HAP-1 (cell line): ENCODE measurements at regions not wholly inside any gene's neighbourhood (a gene's known extent, or its start where the extent isn't known, plus 50 kb on each side); places are given as distances from the start of the nearest gene placed in this dataset.
"Not testable (repeated sequence)": the region's sequence is repeated elsewhere in the genome, so short reads cannot be mapped to it uniquely, and the experiment has no call there.

Experiments used
- DNase-seq, 2 experiments: peaks; one replicate each; pipeline ENCODE4 v3.0.0-alpha.2; 2016 to 2020; ENCODE audit warnings: low spot score in 2 of 2
- H3K27me3 ChIP-seq: fragments of 250-450 bp; sonication (Bioruptor Pico); 2 replicates; pipeline ENCODE4 v1.5.1; 2020; ENCODE audit warnings: low read depth, mild to moderate bottlenecking, moderate library complexity
- H3K36me3 ChIP-seq: fragments of 250-450 bp; sonication (Bioruptor Pico); replicated peaks from 2 replicates; pipeline ENCODE4 v1.5.1; 2020; ENCODE audit warnings: mild to moderate bottlenecking
- H3K4me1 ChIP-seq: fragments of 250-450 bp; sonication (Bioruptor Pico); 2 replicates; pipeline ENCODE4 v1.5.1; 2020; ENCODE audit warnings: mild to moderate bottlenecking
- H3K4me3 ChIP-seq: fragments of 250-450 bp; sonication (Bioruptor Pico); 2 replicates; pipeline ENCODE4 v1.5.1; 2020; ENCODE audit warnings: mild to moderate bottlenecking, moderate library complexity
- H3K9me3 ChIP-seq: fragments of 250-450 bp; sonication (Bioruptor Pico); 2 replicates; pipeline ENCODE4 v1.5.1; 2020; ENCODE audit warnings: mild to moderate bottlenecking, moderate library complexity
- in situ Hi-C: fragments of 300-500 bp; cut with MboI; formaldehyde crosslinking; loops from 3 replicates; pipeline ENCODE4 v1.14.3; 2020; ENCODE audit warnings: low sequenced_read_pairs, inconsistent platforms, mixed read lengths

DNA sequence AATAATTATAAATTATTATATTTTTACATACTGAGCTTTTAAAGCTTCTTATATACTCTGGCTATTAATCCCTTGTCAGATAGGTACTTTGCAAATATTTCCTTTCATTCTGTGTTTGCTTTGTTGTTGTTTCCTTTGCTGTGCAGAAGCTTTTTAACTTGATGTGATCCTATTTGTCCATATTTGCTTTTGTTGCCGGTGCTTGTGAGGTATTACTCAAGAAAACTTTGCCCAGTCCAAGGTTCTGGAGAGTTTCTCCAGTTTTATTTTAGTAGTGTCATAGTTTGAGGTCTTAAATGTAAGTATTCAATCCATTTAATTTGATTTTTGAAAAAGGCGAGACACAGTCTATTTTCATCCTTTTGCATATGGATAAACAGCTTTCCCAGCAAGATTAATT lies 1319.9 kb upstream of the PRR20A start:
- in situ Hi-C loops, result no loop called here
- no peak for DNase-seq
- Histone ChIP-seq H3K36me3 (no peaks in the 10 kb centered on the region), H3K4me1 (no peaks in the 10 kb centered on the region), H3K9me3 (no peaks in the 10 kb centered on the region), H3K4me3 (no peak overlapping the region), H3K27me3 (no peaks in the 10 kb centered on the region)

DNA sequence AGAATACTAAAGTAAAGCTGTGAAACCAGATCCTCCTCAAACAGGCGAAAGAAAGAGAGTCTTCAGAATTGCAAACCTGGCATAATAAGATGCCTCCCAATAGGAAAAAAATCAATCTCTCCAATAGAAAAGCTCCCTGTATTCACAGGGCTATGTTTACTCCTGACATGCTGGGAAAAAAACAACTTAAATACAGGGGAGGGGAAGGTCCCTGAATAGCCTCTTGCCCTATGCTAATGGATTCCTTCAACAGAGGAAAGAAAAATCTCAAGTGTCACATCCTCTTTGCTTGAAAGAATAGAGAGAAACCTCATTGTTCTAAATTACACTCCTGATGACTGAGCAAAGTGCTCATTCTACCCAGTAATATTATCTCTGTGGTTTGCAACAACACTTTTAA lies 1271.1 kb upstream of the PRR20A start:
- Histone ChIP-seq H3K9me3 (no peaks in the 10 kb centered on the region), H3K4me1 (no peaks in the 10 kb centered on the region), H3K27me3 (no peaks in the 10 kb centered on the region), H3K4me3 (no peak overlapping the region), H3K36me3 (no peaks in the 10 kb centered on the region)
- DNase-seq, result no peak
- in situ Hi-C loops, result no loop called here

DNA sequence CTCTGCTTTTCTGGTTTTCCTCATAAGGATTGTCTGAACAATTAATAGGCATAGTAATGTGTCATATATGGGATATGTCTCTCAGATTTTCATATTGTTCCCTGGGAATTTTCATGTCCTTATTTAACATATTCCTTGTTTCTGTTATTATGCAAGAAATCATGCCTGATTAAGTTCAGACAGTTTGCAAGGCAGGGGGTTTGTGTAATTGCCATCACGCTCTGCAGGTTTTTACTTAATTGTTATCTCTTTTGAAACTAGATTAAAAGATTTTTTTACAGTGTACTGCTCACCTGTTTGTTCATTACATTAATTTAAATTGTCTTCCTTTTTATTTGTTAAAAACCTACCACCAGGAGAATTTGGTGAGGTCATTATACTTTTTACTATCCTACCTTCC lies 1253.2 kb upstream of the PRR20A start:
- Histone ChIP-seq H3K4me1 (no peaks in the 10 kb centered on the region), H3K4me3 (no peak overlapping the region), H3K27me3 (no peaks in the 10 kb centered on the region), H3K36me3 (no peaks in the 10 kb centered on the region), H3K9me3 (no peaks in the 10 kb centered on the region)
- DNase-seq, result no peak
- in situ Hi-C loops, result no loop called here

DNA sequence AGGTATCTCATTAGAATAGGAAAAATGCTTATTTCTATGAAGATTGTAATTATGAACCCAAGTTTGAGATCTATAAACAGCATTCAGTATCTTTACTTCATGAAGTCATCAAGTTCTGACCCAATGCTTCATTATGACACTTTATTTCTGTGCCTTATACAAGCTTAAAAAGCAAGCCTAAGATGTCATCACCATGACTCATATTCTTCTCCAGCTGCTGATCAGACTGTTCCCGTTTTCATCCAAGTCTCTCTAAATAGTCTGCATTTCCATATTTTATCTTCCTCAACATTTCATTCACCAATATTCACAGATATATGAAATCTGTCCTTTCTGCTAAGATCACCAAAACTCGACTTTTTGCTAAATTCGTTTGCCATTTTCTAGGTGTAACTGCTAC lies 1247.2 kb upstream of the PRR20A start:
- in situ Hi-C loops, result no loop called here

GRCh38 chr13:55937180-55937579 lies 1203.5 kb upstream of the PRR20A start:
- Histone ChIP-seq H3K4me3 (no peak overlapping the region), H3K4me1 (no peaks in the 10 kb centered on the region), H3K9me3 (no peaks in the 10 kb centered on the region), H3K27me3 (no peaks in the 10 kb centered on the region), H3K36me3 (no peaks in the 10 kb centered on the region)
- in situ Hi-C loops, result no loop called here
- DNase-seq, result no peak

More for the DNA sequence above, 1247.2 kb upstream of the PRR20A start:
- no peaks in the 10 kb centered on the region for H3K27me3 ChIP-seq
- H3K4me3 ChIP-seq, result no peak overlapping the region
- no peaks in the 10 kb centered on the region for H3K9me3 ChIP-seq
- H3K36me3 ChIP-seq, result no peaks in the 10 kb centered on the region
- no peak for DNase-seq
- no peaks in the 10 kb centered on the region for H3K4me1 ChIP-seq

- H3K4me1 ChIP-seq, result no peaks in the 10 kb centered on the region
- in situ Hi-C loops, result no loop called here
- DNase-seq, result no peak
- H3K36me3 ChIP-seq, result no peaks in the 10 kb centered on the region
- no peaks in the 10 kb centered on the region for H3K9me3 ChIP-seq
- no peak overlapping the region for H3K4me3 ChIP-seq
- no peaks in the 10 kb centered on the region for H3K27me3 ChIP-seq
Measured at GRCh38 chr13:55948175-55948574, 1192.5 kb upstream of the PRR20A start.

DNA sequence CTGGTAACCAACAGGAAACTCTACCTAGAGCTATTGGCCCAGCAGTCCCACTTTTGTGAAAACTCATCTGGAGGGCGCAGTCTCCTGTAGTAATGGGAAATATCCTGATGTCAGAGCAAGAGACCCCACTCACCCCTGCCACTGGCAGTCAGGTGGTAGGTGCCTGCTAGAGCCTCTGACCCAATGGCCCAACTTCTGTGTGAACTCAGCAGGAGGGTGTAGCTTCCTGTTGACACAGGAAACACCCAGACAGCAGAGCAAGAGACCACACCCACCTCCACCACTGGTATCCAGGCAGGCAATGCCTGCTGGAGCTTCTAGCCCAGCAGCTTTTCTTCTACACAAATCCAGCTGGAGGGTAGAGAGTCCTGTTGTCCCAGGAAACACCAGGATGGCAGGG lies 1176.8 kb upstream of the PRR20A start:
- Histone ChIP-seq H3K9me3 (no peaks in the 10 kb centered on the region), H3K4me1 (no peaks in the 10 kb centered on the region), H3K27me3 (no peaks in the 10 kb centered on the region), H3K4me3 (no peak overlapping the region), H3K36me3 (no peaks in the 10 kb centered on the region)
- in situ Hi-C loops, result no loop called here
- DNase-seq, result no peak

DNA sequence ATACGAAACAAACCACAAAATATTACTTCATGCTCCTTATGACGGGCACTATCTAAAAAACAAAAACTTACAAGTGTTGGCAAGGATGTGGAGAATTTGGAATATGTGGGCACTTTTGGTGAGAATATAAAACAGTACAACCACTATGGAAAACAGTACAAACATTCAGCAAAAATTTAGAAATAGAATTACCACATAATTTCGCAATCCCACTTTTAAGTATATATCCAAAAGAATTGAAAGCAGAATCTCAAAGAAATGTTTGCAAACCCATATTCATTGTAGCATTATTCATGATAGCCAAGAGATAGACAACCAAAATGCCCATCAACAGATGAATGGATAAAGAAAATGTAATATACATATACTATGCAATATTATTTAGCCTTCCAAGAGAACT lies 1173.7 kb upstream of the PRR20A start:
- no peak for DNase-seq
- in situ Hi-C loops, result no loop called here
- H3K36me3 ChIP-seq, result no peaks in the 10 kb centered on the region
- H3K4me3 ChIP-seq, result no peak overlapping the region
- no peaks in the 10 kb centered on the region for H3K4me1 ChIP-seq
- no peaks in the 10 kb centered on the region for H3K27me3 ChIP-seq
- no peaks in the 10 kb centered on the region for H3K9me3 ChIP-seq

GRCh38 chr13:55977436-55977835 lies 1163.3 kb upstream of the PRR20A start:
- H3K9me3 ChIP-seq, result no peaks in the 10 kb centered on the region
- H3K4me3 ChIP-seq, result no peak overlapping the region
- no peaks in the 10 kb centered on the region for H3K36me3 ChIP-seq
- H3K27me3 ChIP-seq, result no peaks in the 10 kb centered on the region
- no peak for DNase-seq
- in situ Hi-C loops, result no loop called here
- no peaks in the 10 kb centered on the region for H3K4me1 ChIP-seq

DNA sequence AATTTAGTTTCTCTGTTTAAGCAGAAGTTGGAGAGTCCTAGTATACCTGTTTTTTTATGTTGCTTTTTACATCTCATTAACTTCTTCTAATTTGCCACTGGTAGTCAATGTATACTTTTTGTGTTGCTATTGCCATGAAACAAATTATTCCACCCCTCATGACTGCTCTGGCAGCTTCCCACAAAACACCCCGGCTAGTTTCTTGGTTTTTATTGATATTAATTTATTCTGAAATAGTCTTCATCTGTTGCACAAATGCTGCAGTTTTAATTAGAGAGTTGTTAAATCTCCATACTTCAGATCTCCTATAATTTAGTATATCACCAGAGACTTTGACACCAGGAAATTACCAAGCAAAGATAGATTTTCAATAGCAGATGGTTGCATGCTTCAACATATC lies 1159.3 kb upstream of the PRR20A start:
- H3K4me3 ChIP-seq, result no peak overlapping the region
- in situ Hi-C loops, result no loop called here
- H3K4me1 ChIP-seq, result no peaks in the 10 kb centered on the region
- no peaks in the 10 kb centered on the region for H3K9me3 ChIP-seq
- no peaks in the 10 kb centered on the region for H3K36me3 ChIP-seq
- H3K27me3 ChIP-seq, result no peaks in the 10 kb centered on the region
- DNase-seq, result no peak

GRCh38 chr13:55984026-55984425 lies 1156.7 kb upstream of the PRR20A start:
- H3K4me3 ChIP-seq, H3K27me3 ChIP-seq, H3K9me3 ChIP-seq, in situ Hi-C loops, DNase-seq, H3K4me1 ChIP-seq, H3K36me3 ChIP-seq: not testable (repeated sequence)

GRCh38 chr13:55990631-55991030 lies 1150.1 kb upstream of the PRR20A start:
- Histone ChIP-seq H3K9me3 (no peaks in the 10 kb centered on the region), H3K4me3 (no peak overlapping the region), H3K27me3 (no peaks in the 10 kb centered on the region), H3K4me1 (no peaks in the 10 kb centered on the region), H3K36me3 (no peaks in the 10 kb centered on the region)
- no peak for DNase-seq
- in situ Hi-C loops, result no loop called here

- Histone ChIP-seq H3K4me3 (no peak overlapping the region), H3K27me3 (no peaks in the 10 kb centered on the region), H3K9me3 (no peaks in the 10 kb centered on the region), H3K36me3 (no peaks in the 10 kb centered on the region), H3K4me1 (no peaks in the 10 kb centered on the region)
- DNase-seq, result no peak
- in situ Hi-C loops, result no loop called here
Measured at GRCh38 chr13:55991666-55992065, 1149.1 kb upstream of the PRR20A start.

DNA sequence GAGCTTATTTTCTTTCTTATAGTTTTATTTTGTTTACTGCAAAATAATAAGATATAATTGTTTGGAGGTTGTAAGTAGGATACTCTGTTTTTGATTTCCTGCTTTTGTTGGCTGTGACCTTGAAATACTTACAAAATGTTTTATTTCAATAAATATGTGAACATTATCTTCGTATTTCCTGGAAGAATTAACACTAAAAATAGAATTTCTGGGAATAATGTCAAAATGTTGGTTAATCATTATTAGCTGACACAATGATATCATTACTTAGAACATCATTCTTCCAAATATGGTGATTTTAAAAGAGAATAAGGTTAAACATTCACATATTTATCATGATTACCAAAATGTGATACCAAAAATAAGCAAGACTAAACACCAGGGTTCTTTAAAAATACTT lies 1148.6 kb upstream of the PRR20A start:
- no peak for DNase-seq
- no peaks in the 10 kb centered on the region for H3K9me3 ChIP-seq
- no peaks in the 10 kb centered on the region for H3K27me3 ChIP-seq
- H3K4me1 ChIP-seq, result no peaks in the 10 kb centered on the region
- no peak overlapping the region for H3K4me3 ChIP-seq
- H3K36me3 ChIP-seq, result no peaks in the 10 kb centered on the region
- in situ Hi-C loops, result no loop called here

GRCh38 chr13:55999709-56000108 lies 1141.0 kb upstream of the PRR20A start:
- no peaks in the 10 kb centered on the region for H3K36me3 ChIP-seq
- no peaks in the 10 kb centered on the region for H3K4me1 ChIP-seq
- DNase-seq, result no peak
- in situ Hi-C loops, result no loop called here
- no peaks in the 10 kb centered on the region for H3K27me3 ChIP-seq
- no peaks in the 10 kb centered on the region for H3K9me3 ChIP-seq
- no peak overlapping the region for H3K4me3 ChIP-seq
